HG03558 (cell line): ENCODE measurements at regions not wholly inside any gene's neighbourhood (a gene's known extent, or its start where the extent isn't known, plus 50 kb on each side); places are given as distances from the start of the nearest gene placed in this dataset.
A peak's percentile ranks its signal among the peaks of the same experiment; 100 is the strongest.
"Not testable (repeated sequence)": the region's sequence is repeated elsewhere in the genome, so short reads cannot be mapped to it uniquely, and the experiment has no call there.

Experiments
- ATAC-seq: cut with Tn5 transposase; IDR thresholded peaks from one replicate; pipeline ENCODE4 v1.9.1; 2021; ENCODE audit warnings: moderate number of reproducible peaks; ENCODE audit not compliant: unreplicated experiment; ENCODE audit errors: extremely low read depth

GRCh38 chr10:87416892-87417291 is 59.3 kb downstream of the NUTM2D start:
- not testable (repeated sequence) for ATAC-seq

GRCh38 chr10:87422641-87423040 is 65.1 kb downstream of the NUTM2D start:
- ATAC-seq: not testable (repeated sequence)

GRCh38 chr10:87424697-87425373 is 67.3 kb downstream of the NUTM2D start:
- not testable (repeated sequence) for ATAC-seq

GRCh38 chr10:87433836-87434235 is 70.9 kb upstream of the MINPP1 start:
- not testable (repeated sequence) for ATAC-seq

- not testable (repeated sequence) for ATAC-seq
Observed at GRCh38 chr10:87435295-87435826, 69.3 kb upstream of the MINPP1 start.

- ATAC-seq: peak; percentile 82
Observed at GRCh38 chr10:87436104-87436503, 68.6 kb upstream of the MINPP1 start.

- ATAC-seq: not testable (repeated sequence)
Observed at GRCh38 chr10:87437450-87437849, 67.2 kb upstream of the MINPP1 start.
